HepG2 (cell line): ENCODE measurements at regions not wholly inside any gene's neighbourhood (a gene's known extent, or its start where the extent isn't known, plus 50 kb on each side); places are given as distances from the start of the nearest gene placed in this dataset.
"Not testable (repeated sequence)": the region's sequence is repeated elsewhere in the genome, so short reads cannot be mapped to it uniquely, and the experiment has no call there.

Experiments
- FOXP4 ChIP-seq: sonication (generic); formaldehyde crosslinking; IDR thresholded peaks from 2 replicates; pipeline ENCODE4 v1.4.0; 2020; ENCODE audit warnings: missing genetic modification reagents
- HOMEZ ChIP-seq: IDR thresholded peaks from 2 replicates; pipeline ENCODE4 v1.6.1; 2016; ENCODE audit warnings: low read depth
- MIER3 ChIP-seq: IDR thresholded peaks from 2 replicates; pipeline ENCODE4 v1.6.1; 2016; ENCODE audit warnings: missing compliant biosample characterization, borderline replicate concordance
- POLR2A ChIP-seq, 2 experiments: IDR thresholded peaks; 2 replicates each; pipeline ENCODE4 v1.6.1; 2011; ENCODE audit warnings: low read depth in 2 of 2, low read length in 2 of 2, mild to moderate bottlenecking in 1 of 2, moderate library complexity in 1 of 2; ENCODE audit not compliant: insufficient read depth in 1 of 2
- RFX1 ChIP-seq: fragments of 450-650 bp; IDR thresholded peaks from 2 replicates; pipeline ENCODE4 v1.6.1; 2017
- SCMH1 ChIP-seq: sonication (generic); formaldehyde crosslinking; IDR thresholded peaks from 2 replicates; pipeline ENCODE4 v1.9.0; 2021; ENCODE audit warnings: missing genetic modification reagents, mild to moderate bottlenecking, borderline replicate concordance
- SP1 ChIP-seq, 2 experiments: fragments of 450-650 bp in 1 of 2; sonication (generic) in 1 of 2; formaldehyde crosslinking in 1 of 2; IDR thresholded peaks; 2 replicates each; pipeline versions ENCODE4 v1.4.0 to v1.6.1; 2016 to 2020; ENCODE audit warnings: missing genetic modification reagents in 1 of 2
- USF2 ChIP-seq, 2 experiments: sonication (generic) in 1 of 2; formaldehyde crosslinking in 1 of 2; IDR thresholded peaks; 2 replicates each; pipeline versions ENCODE4 v1.5.1 to v1.6.1; 2011 to 2020; ENCODE audit warnings: borderline replicate concordance in 1 of 2, low read depth in 1 of 2, low read length in 1 of 2, mild to moderate bottlenecking in 1 of 2, missing genetic modification reagents in 1 of 2, moderate library complexity in 1 of 2
- ZNF580 ChIP-seq: IDR thresholded peaks from 2 replicates; pipeline ENCODE4 v1.6.1; 2016; ENCODE audit warnings: low read depth, borderline replicate concordance

- not testable (repeated sequence) for TF ChIP-seq MIER3 (CRISPR knock-in tag); FOXP4 (CRISPR knock-in tag); USF2 (IDR thresholded peaks at IDR 0.05; ENCODE audit: low read depth, low read length); USF2 (CRISPR knock-in tag; IDR thresholded peaks at IDR 0.05; ENCODE audit: borderline replicate concordance); POLR2A (IDR thresholded peaks at IDR 0.05; ENCODE audit: insufficient read depth in 1 of 2, low read depth in 2 of 2, low read length in 2 of 2); ZNF580 (CRISPR knock-in tag); SP1 (IDR thresholded peaks at IDR 0.05); SP1 (CRISPR knock-in tag; IDR thresholded peaks at IDR 0.05); HOMEZ (CRISPR knock-in tag); RFX1; SCMH1
Measured at GRCh38 chr20:64332627-64333026, 77.1 kb downstream of the PCMTD2 start.
